Uterus (tissue), 3 donors: ENCODE measurements at regions not wholly inside any gene's neighbourhood (a gene's known extent, or its start where the extent isn't known, plus 50 kb on each side); places are given as distances from the start of the nearest gene placed in this dataset.

Source experiments
- DNase-seq, 2 donors: peaks; one replicate each; pipeline ENCODE4 v3.0.0-alpha.2; 2019 to 2020
- H3K27ac ChIP-seq, 2 donors: fragments of 200-600 bp; sonication (generic); 1 replicate in 1 of 2; 2 replicates in 1 of 2; pipeline ENCODE4 v1.5.1; 2016 to 2018
- H3K27me3 ChIP-seq, 2 donors: fragments of 200-600 bp; sonication (generic); one replicate each; pipeline ENCODE4 v1.5.1; 2018 to 2019; ENCODE audit warnings: control low read depth in 1 of 2
- H3K36me3 ChIP-seq, 2 donors: fragments of 200-600 bp; sonication (generic); one replicate each; pipeline ENCODE4 v1.5.1; 2019; ENCODE audit warnings: control low read depth in 1 of 2
- H3K4me1 ChIP-seq, 2 donors: fragments of 200-600 bp; sonication (generic); one replicate each; pipeline ENCODE4 v1.5.1; 2018 to 2019; ENCODE audit warnings: control low read depth in 1 of 2
- H3K4me3 ChIP-seq, 2 donors: fragments of 200-600 bp; sonication (generic); 1 replicate in 1 of 2; 2 replicates in 1 of 2; pipeline ENCODE4 v1.5.1; 2018 to 2019; ENCODE audit warnings: mild to moderate bottlenecking in 1 of 2
- H3K9me3 ChIP-seq, 2 donors: fragments of 200-600 bp; sonication (generic); one replicate each; pipeline ENCODE4 v1.5.1; 2019; ENCODE audit warnings: control low read depth in 1 of 2
- CTCF ChIP-seq, 4 experiments: fragments of 200-600 bp in 2 of 4; fragments of 450-650 bp in 2 of 4; sonication (generic) in 2 of 4; IDR thresholded peaks; one replicate each; pipeline ENCODE4 v1.5.1; 2016 to 2019; ENCODE audit warnings: antibody characterized with exemption in 4 of 4, mild to moderate bottlenecking in 2 of 4, moderate library complexity in 1 of 4
- POLR2A ChIP-seq, 2 donors: fragments of 450-650 bp; IDR thresholded peaks; one replicate each; pipeline ENCODE4 v1.6.1; 2016; ENCODE audit warnings: antibody characterized with exemption in 2 of 2, mild to moderate bottlenecking in 1 of 2, moderate library complexity in 1 of 2
- intact Hi-C: fragments of 100-400 bp; cut with DNase I; formaldehyde crosslinking; loops from one replicate; pipeline ENCODE4 v1.15.1; 2023; ENCODE audit warnings: low total_unique reads
- donor health status: DM: yes; HTN: yes; CAD: no.

GRCh38 chr2:66968946-66969345, 428.2 kb upstream of the ETAA1 start:
- DNase-seq = no peak
- TF ChIP-seq POLR2A (IDR thresholded peaks at IDR 0.05) (no peak), CTCF (IDR thresholded peaks at IDR 0.05) (no peak)
- H3K4me1 ChIP-seq = no peaks in the 10 kb centered on the region
- H3K27ac ChIP-seq = no peak overlapping the region
- no peaks in the 10 kb centered on the region for H3K36me3 ChIP-seq
- intact Hi-C loops = no loop called here
- H3K27me3 ChIP-seq = no peaks in the 10 kb centered on the region
- H3K4me3 ChIP-seq = no peak overlapping the region
- no peaks in the 10 kb centered on the region for H3K9me3 ChIP-seq

DNA sequence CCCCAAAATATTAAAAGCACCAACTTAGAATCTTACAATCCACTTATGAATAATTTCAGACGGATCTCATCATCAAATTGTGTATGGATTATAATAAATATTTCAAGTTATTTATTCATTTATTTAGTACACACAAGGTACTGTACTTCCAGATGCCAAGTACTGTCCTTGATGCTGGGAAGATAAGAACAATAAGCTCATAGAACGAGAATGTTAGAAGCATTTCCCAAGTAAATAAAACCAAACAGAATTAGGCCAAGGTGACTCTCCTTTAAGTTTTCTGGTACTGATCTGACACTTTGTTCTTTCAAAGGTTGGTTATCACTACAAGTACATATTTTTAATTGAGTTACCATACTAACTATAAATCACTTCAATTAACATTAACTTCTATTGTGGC, 416.1 kb upstream of the ETAA1 start:
- TF ChIP-seq POLR2A (IDR thresholded peaks at IDR 0.05) = no peak
- no peak for TF ChIP-seq CTCF (IDR thresholded peaks at IDR 0.05)
- no peaks in the 10 kb centered on the region for H3K36me3 ChIP-seq
- DNase-seq = no peak
- H3K9me3 ChIP-seq = no peaks in the 10 kb centered on the region
- no peaks in the 10 kb centered on the region for H3K4me1 ChIP-seq
- intact Hi-C loops = no loop called here
- no peak overlapping the region for H3K27ac ChIP-seq
- no peaks in the 10 kb centered on the region for H3K27me3 ChIP-seq
- no peak overlapping the region for H3K4me3 ChIP-seq

DNA sequence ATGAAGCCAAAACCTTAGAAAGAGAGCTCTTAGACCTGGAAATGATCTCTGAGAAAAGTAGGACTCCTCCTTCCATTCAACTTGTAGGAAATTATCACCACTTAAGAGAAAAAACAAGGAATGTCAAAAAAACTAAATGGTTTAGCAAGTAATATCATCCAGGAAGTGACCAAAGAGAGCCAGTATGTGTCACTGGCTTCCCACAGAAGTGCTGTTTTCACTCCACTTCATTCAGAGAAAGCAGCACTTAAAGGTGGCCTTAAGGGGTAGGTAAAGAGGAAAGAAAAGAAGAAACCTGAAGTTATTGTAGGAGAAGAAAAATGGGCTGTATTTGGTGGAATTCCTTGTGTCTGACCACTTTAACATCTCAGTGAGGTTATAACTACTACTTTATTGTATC, 414.4 kb upstream of the ETAA1 start:
- Histone ChIP-seq H3K9me3 (no peaks in the 10 kb centered on the region), H3K27me3 (no peaks in the 10 kb centered on the region), H3K36me3 (no peaks in the 10 kb centered on the region), H3K4me1 (no peaks in the 10 kb centered on the region), H3K27ac (no peak overlapping the region), H3K4me3 (no peak overlapping the region)
- no peak for TF ChIP-seq POLR2A (IDR thresholded peaks at IDR 0.05)
- TF ChIP-seq CTCF (IDR thresholded peaks at IDR 0.05) = no peak
- intact Hi-C loops = no loop called here
- DNase-seq = no peak

DNA sequence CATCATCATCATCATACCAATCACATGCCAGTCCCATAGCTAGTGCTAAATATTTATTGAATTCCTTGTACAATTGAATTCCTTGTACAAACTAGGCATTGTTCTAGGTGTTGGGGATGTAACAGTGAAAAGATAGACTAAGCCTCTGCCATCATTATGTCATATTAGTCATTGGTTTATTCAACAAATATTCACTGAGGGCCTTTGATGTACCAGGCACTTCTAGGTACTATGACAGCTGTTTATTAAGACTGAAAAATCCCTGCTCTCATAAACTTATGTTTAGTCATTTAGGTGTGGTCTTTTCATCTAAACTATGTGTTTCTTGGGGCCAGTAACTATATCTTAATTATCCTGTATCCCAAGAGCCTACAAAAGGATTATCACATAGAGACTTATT, 412.3 kb upstream of the ETAA1 start:
- Histone ChIP-seq H3K4me1 (no peaks in the 10 kb centered on the region), H3K27ac (no peak overlapping the region), H3K9me3 (no peaks in the 10 kb centered on the region), H3K27me3 (no peaks in the 10 kb centered on the region), H3K4me3 (no peak overlapping the region), H3K36me3 (no peaks in the 10 kb centered on the region)
- TF ChIP-seq CTCF (IDR thresholded peaks at IDR 0.05) = no peak
- no peak for TF ChIP-seq POLR2A (IDR thresholded peaks at IDR 0.05)
- intact Hi-C loops = no loop called here
- no peak for DNase-seq

- Histone ChIP-seq H3K27ac (no peak overlapping the region), H3K4me1 (no peaks in the 10 kb centered on the region), H3K36me3 (no peaks in the 10 kb centered on the region), H3K27me3 (no peaks in the 10 kb centered on the region), H3K4me3 (no peak overlapping the region), H3K9me3 (no peaks in the 10 kb centered on the region)
- intact Hi-C loops = no loop called here
- no peak for DNase-seq
- TF ChIP-seq CTCF (IDR thresholded peaks at IDR 0.05) (no peak), POLR2A (IDR thresholded peaks at IDR 0.05) (no peak)
Observed at GRCh38 chr2:66985906-66986305, 411.2 kb upstream of the ETAA1 start.
